NB4 (cell line): ENCODE measurements at regions not wholly inside any gene's neighbourhood (a gene's known extent, or its start where the extent isn't known, plus 50 kb on each side); places are given as distances from the start of the nearest gene placed in this dataset.

Source experiments
- POLR2A ChIP-seq: IDR thresholded peaks from 2 replicates; pipeline ENCODE4 v1.6.1; 2011; ENCODE audit warnings: mild to moderate bottlenecking; ENCODE audit not compliant: insufficient read length; ENCODE audit errors: extremely low read depth
- TF ChIP-seq, protein P1 (sequence below): IDR thresholded peaks from one replicate; pipeline ENCODE4 v1.5.1; 2012; ENCODE audit warnings: low read depth, low read length

DNA sequence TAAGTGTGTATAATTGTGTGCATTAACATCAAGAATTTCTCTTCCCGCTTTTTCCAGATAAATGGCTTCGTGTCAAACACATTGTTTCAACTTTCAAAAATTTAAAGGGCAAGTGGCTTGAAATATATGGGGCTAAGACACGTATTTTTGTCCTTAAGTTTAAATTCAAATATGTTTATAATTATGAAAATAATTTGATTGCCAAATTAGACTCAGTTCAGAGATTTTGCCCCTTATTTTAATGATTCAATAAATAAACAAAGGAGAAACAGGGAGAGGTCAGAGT lies 1159.2 kb upstream of the MIR17HG start:
- TF ChIP-seq, protein P1, sequence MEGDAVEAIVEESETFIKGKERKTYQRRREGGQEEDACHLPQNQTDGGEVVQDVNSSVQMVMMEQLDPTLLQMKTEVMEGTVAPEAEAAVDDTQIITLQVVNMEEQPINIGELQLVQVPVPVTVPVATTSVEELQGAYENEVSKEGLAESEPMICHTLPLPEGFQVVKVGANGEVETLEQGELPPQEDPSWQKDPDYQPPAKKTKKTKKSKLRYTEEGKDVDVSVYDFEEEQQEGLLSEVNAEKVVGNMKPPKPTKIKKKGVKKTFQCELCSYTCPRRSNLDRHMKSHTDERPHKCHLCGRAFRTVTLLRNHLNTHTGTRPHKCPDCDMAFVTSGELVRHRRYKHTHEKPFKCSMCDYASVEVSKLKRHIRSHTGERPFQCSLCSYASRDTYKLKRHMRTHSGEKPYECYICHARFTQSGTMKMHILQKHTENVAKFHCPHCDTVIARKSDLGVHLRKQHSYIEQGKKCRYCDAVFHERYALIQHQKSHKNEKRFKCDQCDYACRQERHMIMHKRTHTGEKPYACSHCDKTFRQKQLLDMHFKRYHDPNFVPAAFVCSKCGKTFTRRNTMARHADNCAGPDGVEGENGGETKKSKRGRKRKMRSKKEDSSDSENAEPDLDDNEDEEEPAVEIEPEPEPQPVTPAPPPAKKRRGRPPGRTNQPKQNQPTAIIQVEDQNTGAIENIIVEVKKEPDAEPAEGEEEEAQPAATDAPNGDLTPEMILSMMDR, result no peak
- no peak for TF ChIP-seq POLR2A
